Ovary (tissue), 7 donors: ENCODE measurements at regions not wholly inside any gene's neighbourhood (a gene's known extent, or its start where the extent isn't known, plus 50 kb on each side); places are given as distances from the start of the nearest gene placed in this dataset.

Experiments used
- DNase-seq, 5 donors: peaks; one replicate each; pipeline ENCODE4 v3.0.0-alpha.2; 2019 to 2020
- H3K27ac ChIP-seq, 2 donors: fragments of 200-600 bp; one replicate each; pipeline versions ENCODE4 v1.5.1 to v1.8.0; 2019 to 2022
- H3K27me3 ChIP-seq: fragments of 200-600 bp; one replicate; pipeline ENCODE4 v1.8.0; 2022
- H3K36me3 ChIP-seq: fragments of 200-600 bp; sonication (generic); one replicate; pipeline ENCODE4 v1.5.1; 2019
- H3K4me1 ChIP-seq: one replicate; pipeline ENCODE4 v1.8.1; 2013; ENCODE audit warnings: mild to moderate bottlenecking, moderate library complexity; ENCODE audit not compliant: insufficient read depth
- H3K4me3 ChIP-seq: fragments of 200-600 bp; sonication (generic); one replicate; pipeline ENCODE4 v1.5.1; 2017
- H3K9me3 ChIP-seq, 2 donors: fragments of 200-600 bp in 1 of 2; sonication (generic) in 1 of 2; one replicate each; pipeline versions ENCODE4 v1.5.1 to v1.8.1; 2013 to 2019; ENCODE audit warnings: mild to moderate bottlenecking in 1 of 2, moderate library complexity in 1 of 2
- EP300 ChIP-seq: sonication (generic); formaldehyde crosslinking; IDR thresholded peaks from one replicate; pipeline ENCODE4 v1.6.1; 2017; ENCODE audit warnings: antibody characterized with exemption
- POLR2A ChIP-seq: fragments of 450-650 bp; IDR thresholded peaks from one replicate; pipeline ENCODE4 v1.6.1; 2017; ENCODE audit warnings: antibody characterized with exemption, mild to moderate bottlenecking, moderate library complexity
- WGBS, 3 donors: extraction: QIAGEN DNeasy Blood & Tissue Kit in 1 of 3; methylation state at CpG; one replicate each; pipeline versions ENCODE4 v1.1.5 to v1.1.7; 2013 to 2017; 5-methylcytosine and 5-hydroxymethylcytosine counted together
- intact Hi-C, 4 donors: fragments of 100-400 bp; cut with DNase I; formaldehyde crosslinking; loops; one replicate each; pipeline versions ENCODE4 v1.11.0 to v1.15.1; 2022 to 2023
- TF ChIP-seq, protein P1 (sequence below), 3 donors: fragments of 450-650 bp in 2 of 3; fragments of 200-600 bp in 1 of 3; IDR thresholded peaks; one replicate each; pipeline versions ENCODE4 v1.5.1 to v1.8.0; 2016 to 2022; ENCODE audit warnings: antibody characterized with exemption in 3 of 3, mild to moderate bottlenecking in 1 of 3
- donor health status: DM: no; HTN: no; CAD: no; lungs with moderate emphysema.
- donor health status: DM: no; HTN: no; CAD: no.
- donor health status: Bipolar disorder and iron deficiency.
- donor health status: DM: no; HTN: no; CAD: no.
- donor health status: DM: yes; HTN: yes; CAD: no.

- H3K9me3 ChIP-seq, result no peaks in the 10 kb centered on the region
- no peak for DNase-seq
- WGBS, 3 donors, result 69 to 82% (median 74%) methylated on average over 12 of the region's 12 CpGs
- H3K4me3 ChIP-seq, result no peak overlapping the region
- peak overlapping the region in 1 of 2 donors; percentile 63 for H3K27ac ChIP-seq
- H3K4me1 ChIP-seq, result peaks cover 9% of the 10 kb centered on the region
- no peaks in the 10 kb centered on the region for H3K36me3 ChIP-seq
- intact Hi-C loops, result no loop called here
- TF ChIP-seq EP300, result no peak
- TF ChIP-seq, protein P1, sequence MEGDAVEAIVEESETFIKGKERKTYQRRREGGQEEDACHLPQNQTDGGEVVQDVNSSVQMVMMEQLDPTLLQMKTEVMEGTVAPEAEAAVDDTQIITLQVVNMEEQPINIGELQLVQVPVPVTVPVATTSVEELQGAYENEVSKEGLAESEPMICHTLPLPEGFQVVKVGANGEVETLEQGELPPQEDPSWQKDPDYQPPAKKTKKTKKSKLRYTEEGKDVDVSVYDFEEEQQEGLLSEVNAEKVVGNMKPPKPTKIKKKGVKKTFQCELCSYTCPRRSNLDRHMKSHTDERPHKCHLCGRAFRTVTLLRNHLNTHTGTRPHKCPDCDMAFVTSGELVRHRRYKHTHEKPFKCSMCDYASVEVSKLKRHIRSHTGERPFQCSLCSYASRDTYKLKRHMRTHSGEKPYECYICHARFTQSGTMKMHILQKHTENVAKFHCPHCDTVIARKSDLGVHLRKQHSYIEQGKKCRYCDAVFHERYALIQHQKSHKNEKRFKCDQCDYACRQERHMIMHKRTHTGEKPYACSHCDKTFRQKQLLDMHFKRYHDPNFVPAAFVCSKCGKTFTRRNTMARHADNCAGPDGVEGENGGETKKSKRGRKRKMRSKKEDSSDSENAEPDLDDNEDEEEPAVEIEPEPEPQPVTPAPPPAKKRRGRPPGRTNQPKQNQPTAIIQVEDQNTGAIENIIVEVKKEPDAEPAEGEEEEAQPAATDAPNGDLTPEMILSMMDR (IDR thresholded peaks at IDR 0.05), result no peak
- TF ChIP-seq POLR2A, result no peak
- no peaks in the 10 kb centered on the region for H3K27me3 ChIP-seq
Measured at GRCh38 chr10:69729326-69730048, 72.2 kb upstream of the COL13A1 start.

- Histone ChIP-seq H3K36me3 (no peaks in the 10 kb centered on the region), H3K27ac (no peak overlapping the region), H3K9me3 (no peaks in the 10 kb centered on the region), H3K4me1 (peaks cover 9% of the 10 kb centered on the region), H3K27me3 (no peaks in the 10 kb centered on the region), H3K4me3 (no peak overlapping the region)
- DNase-seq, result peak in 3 of 5 donors; percentile 33 to 56 (median 46)
- intact Hi-C loops, result no loop called here
- no peak for TF ChIP-seq POLR2A
- TF ChIP-seq, protein P1 (IDR thresholded peaks at IDR 0.05), result no peak
- no peak for TF ChIP-seq EP300
- WGBS, 3 donors, result 23 to 41% (median 27%) methylated on average over 16 of the region's 16 CpGs
Measured at GRCh38 chr10:69730251-69731156, 71.2 kb upstream of the COL13A1 start.

- H3K36me3 ChIP-seq, result no peaks in the 10 kb centered on the region
- H3K4me1 ChIP-seq, result peaks cover 9% of the 10 kb centered on the region
- no peaks in the 10 kb centered on the region for H3K27me3 ChIP-seq
- intact Hi-C loops, result no loop called here
- TF ChIP-seq EP300 (no peak), POLR2A (no peak)
- TF ChIP-seq, protein P1 (IDR thresholded peaks at IDR 0.05), result no peak
- no peak for DNase-seq
- H3K4me3 ChIP-seq, result no peak overlapping the region
- peak overlapping the region in 1 of 2 donors; percentile 40 for H3K27ac ChIP-seq
- 16 to 33% (median 23%) methylated on average over 3 of the region's 3 CpGs for WGBS, 3 donors
- no peaks in the 10 kb centered on the region for H3K9me3 ChIP-seq
Measured at GRCh38 chr10:69731184-69731583, 70.5 kb upstream of the COL13A1 start.

GRCh38 chr10:69731698-69732097, 70.0 kb upstream of the COL13A1 start:
- intact Hi-C loops, result no loop called here
- H3K4me1 ChIP-seq, result peaks cover 9% of the 10 kb centered on the region
- H3K27me3 ChIP-seq, result no peaks in the 10 kb centered on the region
- no peaks in the 10 kb centered on the region for H3K9me3 ChIP-seq
- DNase-seq, result no peak
- H3K4me3 ChIP-seq, result no peak overlapping the region
- H3K27ac ChIP-seq, result peak overlapping the region in 1 of 2 donors; percentile 40
- TF ChIP-seq EP300 (no peak), POLR2A (no peak)
- TF ChIP-seq, protein P1 (IDR thresholded peaks at IDR 0.05), result no peak
- 90 to 95% (median 90%) methylated on average over 8 of the region's 8 CpGs for WGBS, 3 donors
- no peaks in the 10 kb centered on the region for H3K36me3 ChIP-seq
